HG02759 (cell line): ENCODE measurements at regions not wholly inside any gene's neighbourhood (a gene's known extent, or its start where the extent isn't known, plus 50 kb on each side); places are given as distances from the start of the nearest gene placed in this dataset.

Experiments used
- ATAC-seq: cut with Tn5 transposase; IDR thresholded peaks from one replicate; pipeline ENCODE4 v1.9.1; 2021; ENCODE audit warnings: mild to moderate bottlenecking, moderate library complexity; ENCODE audit not compliant: unreplicated experiment

GRCh38 chr16:88282564-88283395 lies 100.0 kb upstream of the ZNF469 start:
- ATAC-seq: no peak

GRCh38 chr16:88283596-88283995 lies 99.2 kb upstream of the ZNF469 start:
- no peak for ATAC-seq

GRCh38 chr16:88284101-88284500 lies 98.7 kb upstream of the ZNF469 start:
- ATAC-seq: no peak

- no peak for ATAC-seq
Measured at GRCh38 chr16:88284626-88285513, 97.9 kb upstream of the ZNF469 start.

- no peak for ATAC-seq
Measured at GRCh38 chr16:88285514-88285822, 97.3 kb upstream of the ZNF469 start.

- no peak for ATAC-seq
Measured at GRCh38 chr16:88286301-88286923, 96.3 kb upstream of the ZNF469 start.

GRCh38 chr16:88287219-88287618 lies 95.5 kb upstream of the ZNF469 start:
- no peak for ATAC-seq

- ATAC-seq: no peak
Measured at GRCh38 chr16:88288303-88288702, 94.5 kb upstream of the ZNF469 start.

GRCh38 chr16:88289001-88289400 lies 93.8 kb upstream of the ZNF469 start:
- ATAC-seq: no peak

GRCh38 chr16:88289561-88289960 lies 93.2 kb upstream of the ZNF469 start:
- no peak for ATAC-seq

GRCh38 chr16:88289968-88290401 lies 92.8 kb upstream of the ZNF469 start:
- no peak for ATAC-seq

- ATAC-seq: no peak
Measured at GRCh38 chr16:88290850-88291830, 91.6 kb upstream of the ZNF469 start.

GRCh38 chr16:88292007-88292970 lies 90.5 kb upstream of the ZNF469 start:
- no peak for ATAC-seq

GRCh38 chr16:88293097-88293496 lies 89.7 kb upstream of the ZNF469 start:
- no peak for ATAC-seq

- ATAC-seq: no peak
Measured at GRCh38 chr16:88295671-88296436, 86.9 kb upstream of the ZNF469 start.

- no peak for ATAC-seq
Measured at GRCh38 chr16:88296437-88297177, 86.2 kb upstream of the ZNF469 start.

- ATAC-seq: no peak
Measured at GRCh38 chr16:88297178-88297720, 85.5 kb upstream of the ZNF469 start.
